Gastrocnemius medialis (tissue), 4 donors: ENCODE measurements at regions not wholly inside any gene's neighbourhood (a gene's known extent, or its start where the extent isn't known, plus 50 kb on each side); places are given as distances from the start of the nearest gene placed in this dataset.

Experiments used
- ATAC-seq, 2 donors: fragments of 150-250 bp; one replicate each; pipeline ENCODE4 v1.9.1; 2016
- DNase-seq, 2 donors: peaks; one replicate each; pipeline ENCODE4 v3.0.0-alpha.2; 2019
- H3K27ac ChIP-seq, 4 donors: fragments of 200-600 bp; sonication (generic); 1 replicate in 1 of 4; 2 replicates in 3 of 4; pipeline ENCODE4 v1.5.1; 2016 to 2018; ENCODE audit warnings: mild to moderate bottlenecking in 2 of 4, moderate library complexity in 1 of 4
- H3K27me3 ChIP-seq, 3 donors: fragments of 200-600 bp; sonication (generic) in 2 of 3; 1 replicate in 1 of 3; 2 replicates in 2 of 3; pipeline versions ENCODE4 v1.5.1 to v1.6.0; 2016 to 2019; ENCODE audit warnings: mild to moderate bottlenecking in 1 of 3, moderate library complexity in 1 of 3
- H3K36me3 ChIP-seq, 2 donors: fragments of 200-600 bp; sonication (generic) in 1 of 2; one replicate each; pipeline ENCODE4 v1.5.1; 2017 to 2018
- H3K4me1 ChIP-seq, 2 donors: fragments of 200-600 bp; sonication (generic) in 1 of 2; one replicate each; pipeline ENCODE4 v1.5.1; 2016 to 2017; ENCODE audit warnings: mild to moderate bottlenecking in 2 of 2
- H3K4me3 ChIP-seq, 4 donors: fragments of 200-600 bp; sonication (generic) in 3 of 4; 1 replicate in 1 of 4; 2 replicates in 3 of 4; pipeline ENCODE4 v1.5.1; 2016 to 2019; ENCODE audit warnings: mild to moderate bottlenecking in 2 of 4
- H3K9me3 ChIP-seq, 3 donors: fragments of 200-600 bp; sonication (generic) in 2 of 3; 1 replicate in 1 of 3; 2 replicates in 2 of 3; pipeline ENCODE4 v1.5.1; 2016 to 2019
- CTCF ChIP-seq, 5 experiments: fragments of 450-650 bp in 3 of 5; fragments of 200-600 bp in 2 of 5; sonication (generic) in 2 of 5; IDR thresholded peaks in 4 of 5; conservative IDR thresholded peaks in 1 of 5; 1 replicate in 4 of 5; 2 replicates in 1 of 5; pipeline ENCODE4 v1.5.1; 2016 to 2019; ENCODE audit warnings: antibody characterized with exemption in 5 of 5, mild to moderate bottlenecking in 3 of 5, moderate library complexity in 3 of 5
- POLR2A ChIP-seq, 2 donors: fragments of 450-650 bp; IDR thresholded peaks; one replicate each; pipeline ENCODE4 v1.6.1; 2017; ENCODE audit warnings: antibody characterized with exemption in 2 of 2, mild to moderate bottlenecking in 2 of 2, moderate library complexity in 2 of 2
- in situ Hi-C, 4 donors: fragments of 200-750 bp; cut with MboI; loops; one replicate each; pipeline versions ENCODE4 v1.15.0 to v1.8.0; 2017; ENCODE audit warnings: low sequenced_read_pairs in 4 of 4
- intact Hi-C: fragments of 100-400 bp; cut with DNase I; formaldehyde crosslinking; loops from one replicate; pipeline ENCODE4 v1.15.1; 2023; ENCODE audit warnings: low total_unique reads

GRCh38 chr7:88490874-88491273 is 184.2 kb upstream of the STEAP4 start:
- TF ChIP-seq CTCF (IDR thresholded peaks at IDR 0.05 in 4 of 5, conservative IDR thresholded peaks at IDR 0.05 in 1 of 5) (no peak), POLR2A (IDR thresholded peaks at IDR 0.05) (no peak)
- in situ Hi-C loops = no loop called here
- intact Hi-C loops = no loop called here
- DNase-seq = no peak
- H3K9me3 ChIP-seq = no peaks in the 10 kb centered on the region
- no peaks in the 10 kb centered on the region for H3K4me1 ChIP-seq
- no peaks in the 10 kb centered on the region for H3K36me3 ChIP-seq
- ATAC-seq = no peak
- no peaks in the 10 kb centered on the region for H3K27me3 ChIP-seq
- no peak overlapping the region for H3K27ac ChIP-seq
- no peak overlapping the region for H3K4me3 ChIP-seq

GRCh38 chr7:88490161-88490560 is 183.5 kb upstream of the STEAP4 start:
- Histone ChIP-seq H3K27ac (no peak overlapping the region), H3K9me3 (no peaks in the 10 kb centered on the region)

GRCh38 chr7:88485821-88486220 is 179.1 kb upstream of the STEAP4 start:
- TF ChIP-seq CTCF (IDR thresholded peaks at IDR 0.05 in 4 of 5, conservative IDR thresholded peaks at IDR 0.05 in 1 of 5) = no peak
- no peak for TF ChIP-seq POLR2A (IDR thresholded peaks at IDR 0.05)
- Histone ChIP-seq H3K27ac (no peak overlapping the region), H3K9me3 (no peaks in the 10 kb centered on the region), H3K4me1 (no peaks in the 10 kb centered on the region), H3K27me3 (no peaks in the 10 kb centered on the region), H3K36me3 (no peaks in the 10 kb centered on the region), H3K4me3 (no peak overlapping the region)
- intact Hi-C loops = no loop called here
- no peak for ATAC-seq
- DNase-seq = no peak
- in situ Hi-C loops = no loop called here

More at GRCh38 chr7:88490161-88490560, 183.5 kb upstream of the STEAP4 start:
- no peak for TF ChIP-seq CTCF (IDR thresholded peaks at IDR 0.05 in 4 of 5, conservative IDR thresholded peaks at IDR 0.05 in 1 of 5)
- no peak for TF ChIP-seq POLR2A (IDR thresholded peaks at IDR 0.05)
- DNase-seq = no peak
- no peaks in the 10 kb centered on the region for H3K4me1 ChIP-seq
- in situ Hi-C loops = no loop called here
- no peaks in the 10 kb centered on the region for H3K36me3 ChIP-seq
- no peak overlapping the region for H3K4me3 ChIP-seq
- no peaks in the 10 kb centered on the region for H3K27me3 ChIP-seq
- intact Hi-C loops = no loop called here
- no peak for ATAC-seq

- intact Hi-C loops = no loop called here
- ATAC-seq = no peak
- Histone ChIP-seq H3K27ac (no peak overlapping the region), H3K9me3 (no peaks in the 10 kb centered on the region), H3K27me3 (no peaks in the 10 kb centered on the region), H3K4me1 (no peaks in the 10 kb centered on the region), H3K36me3 (no peaks in the 10 kb centered on the region), H3K4me3 (no peak overlapping the region)
- TF ChIP-seq POLR2A (IDR thresholded peaks at IDR 0.05) = no peak
- TF ChIP-seq CTCF (IDR thresholded peaks at IDR 0.05 in 4 of 5, conservative IDR thresholded peaks at IDR 0.05 in 1 of 5) = no peak
- no peak for DNase-seq
- in situ Hi-C loops = no loop called here
Measured at GRCh38 chr7:88484551-88484950, 177.9 kb upstream of the STEAP4 start.

GRCh38 chr7:88480896-88481295 is 174.2 kb upstream of the STEAP4 start:
- Histone ChIP-seq H3K36me3 (no peaks in the 10 kb centered on the region), H3K4me1 (no peaks in the 10 kb centered on the region), H3K4me3 (no peak overlapping the region), H3K27me3 (no peaks in the 10 kb centered on the region), H3K9me3 (no peaks in the 10 kb centered on the region), H3K27ac (no peak overlapping the region)
- intact Hi-C loops (no loop called here), in situ Hi-C loops (no loop called here)
- DNase-seq = no peak
- no peak for ATAC-seq
- no peak for TF ChIP-seq POLR2A (IDR thresholded peaks at IDR 0.05)
- TF ChIP-seq CTCF (IDR thresholded peaks at IDR 0.05 in 4 of 5, conservative IDR thresholded peaks at IDR 0.05 in 1 of 5) = no peak
